GM21423 (cell line): ENCODE measurements at regions not wholly inside any gene's neighbourhood (a gene's known extent, or its start where the extent isn't known, plus 50 kb on each side); places are given as distances from the start of the nearest gene placed in this dataset.
"Not testable (repeated sequence)": the region's sequence is repeated elsewhere in the genome, so short reads cannot be mapped to it uniquely, and the experiment has no call there.

Experiments
- ATAC-seq: cut with Tn5 transposase; IDR thresholded peaks from one replicate; pipeline ENCODE4 v1.9.1; 2021; ENCODE audit warnings: mild to moderate bottlenecking, moderate library complexity; ENCODE audit not compliant: unreplicated experiment

DNA sequence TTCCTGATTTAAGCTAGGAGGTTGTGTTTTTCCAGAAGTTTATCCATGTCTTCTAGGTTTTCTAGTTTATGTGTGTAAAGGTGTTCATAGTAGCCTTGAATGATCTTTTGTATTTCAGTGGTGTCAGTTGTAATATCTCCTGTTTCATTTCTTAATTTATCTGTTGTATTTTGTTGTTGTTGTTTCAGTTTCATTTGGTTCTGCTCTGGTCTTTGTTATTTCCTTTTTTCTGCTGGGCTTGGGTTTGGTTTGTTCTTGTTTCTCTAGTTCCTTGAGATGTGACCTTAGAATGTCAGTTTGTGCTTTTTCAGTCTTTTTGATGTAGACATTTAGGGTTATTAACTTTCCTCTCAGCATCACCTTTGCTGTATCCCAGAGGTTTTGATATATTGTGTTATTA is 62.8 kb downstream of the SCP2D1 start:
- ATAC-seq = not testable (repeated sequence)

DNA sequence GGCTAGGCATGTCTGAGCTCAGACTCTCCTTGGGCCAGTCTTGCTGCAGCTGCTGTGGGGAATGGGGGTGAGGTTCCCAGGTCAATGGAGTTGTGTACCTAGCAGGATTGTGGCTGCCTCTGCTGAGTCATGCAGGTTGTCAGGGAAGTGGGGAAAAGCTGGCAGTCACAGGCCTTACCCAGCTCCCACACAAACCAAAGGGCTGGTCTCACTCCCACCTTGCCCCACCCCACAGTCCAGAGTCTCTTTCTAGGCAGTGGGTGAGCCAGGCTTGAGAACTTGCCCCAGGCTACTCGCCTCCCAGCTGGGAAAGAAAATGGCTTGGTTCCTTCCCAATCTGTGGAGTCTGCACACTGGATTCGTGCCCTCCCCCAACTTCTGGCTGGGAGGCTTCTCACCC is 65.7 kb downstream of the SCP2D1 start:
- ATAC-seq = no peak

DNA sequence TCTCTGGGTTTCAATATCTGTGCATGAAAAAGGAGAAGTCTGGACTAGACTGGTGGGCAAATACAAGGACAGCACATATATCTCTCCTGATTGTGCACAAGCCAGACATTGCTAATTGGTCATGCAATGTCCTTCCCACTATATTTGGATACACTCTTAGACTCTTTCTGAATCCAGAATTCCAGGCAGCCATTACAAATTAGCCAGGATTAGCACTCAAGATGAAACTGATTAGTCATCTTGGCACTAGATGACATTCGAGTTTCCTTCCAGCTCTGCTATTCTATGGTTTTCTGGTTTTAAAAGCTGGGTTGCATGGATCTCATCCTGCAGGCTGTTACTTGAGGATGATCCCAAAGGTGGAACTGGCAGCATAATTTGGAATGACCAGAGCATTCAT is 73.2 kb downstream of the SCP2D1 start:
- ATAC-seq = no peak

DNA sequence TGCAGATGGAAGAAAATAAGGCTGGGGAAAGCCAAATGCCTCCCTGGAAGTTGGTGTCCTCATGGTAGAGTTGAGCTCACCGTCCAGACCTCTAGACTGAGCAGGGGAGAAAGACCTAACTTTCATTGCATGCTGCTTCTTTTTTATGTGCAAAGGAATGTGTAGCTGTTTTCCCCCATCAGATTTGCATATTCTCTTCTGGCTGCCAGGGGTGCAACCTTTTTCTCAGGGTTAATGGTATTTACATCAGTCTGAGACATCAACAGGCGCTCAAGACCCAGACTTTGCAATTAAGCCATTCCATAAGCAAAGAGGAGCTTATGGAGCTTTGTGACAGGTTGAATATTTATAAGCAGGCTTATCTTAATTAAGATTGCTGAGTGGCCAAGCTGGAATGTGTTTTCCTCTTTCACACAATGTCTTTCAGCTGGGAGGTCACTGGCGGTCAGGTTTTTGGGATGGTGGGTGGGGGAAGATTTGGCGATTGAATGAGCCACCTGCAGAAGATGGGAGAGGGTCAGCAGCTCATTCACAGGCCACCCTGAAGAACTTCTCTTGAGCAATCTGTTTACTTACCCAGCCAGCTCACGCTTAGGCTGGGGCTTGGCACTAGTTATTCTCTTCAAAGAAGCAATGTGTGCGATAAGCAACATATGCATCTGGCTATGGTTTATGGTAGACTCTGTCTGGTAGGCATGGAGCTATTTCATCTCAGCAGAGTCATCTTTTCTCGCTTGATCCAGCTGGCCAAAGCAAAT is 88.6 kb downstream of the SCP2D1 start:
- ATAC-seq = no peak

DNA sequence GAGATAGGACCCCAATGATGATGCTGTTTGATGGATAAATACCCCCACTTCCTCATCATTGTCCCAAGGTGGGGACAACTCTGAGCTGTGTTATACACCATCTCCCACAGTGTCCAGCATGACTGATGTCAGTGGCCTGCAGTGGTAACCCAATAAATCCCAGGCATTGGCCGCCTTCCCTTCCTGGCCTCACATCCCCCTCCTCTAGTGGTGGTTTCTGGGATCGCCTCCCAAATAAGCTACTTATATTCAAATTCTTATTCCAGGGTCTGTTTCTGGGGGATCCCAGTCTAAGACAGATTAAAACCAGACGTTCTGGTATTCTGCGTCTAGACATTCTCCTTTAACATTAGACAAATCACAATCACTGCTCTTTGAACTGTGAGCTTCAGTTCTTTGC is 90.6 kb downstream of the SCP2D1 start:
- ATAC-seq = no peak

DNA sequence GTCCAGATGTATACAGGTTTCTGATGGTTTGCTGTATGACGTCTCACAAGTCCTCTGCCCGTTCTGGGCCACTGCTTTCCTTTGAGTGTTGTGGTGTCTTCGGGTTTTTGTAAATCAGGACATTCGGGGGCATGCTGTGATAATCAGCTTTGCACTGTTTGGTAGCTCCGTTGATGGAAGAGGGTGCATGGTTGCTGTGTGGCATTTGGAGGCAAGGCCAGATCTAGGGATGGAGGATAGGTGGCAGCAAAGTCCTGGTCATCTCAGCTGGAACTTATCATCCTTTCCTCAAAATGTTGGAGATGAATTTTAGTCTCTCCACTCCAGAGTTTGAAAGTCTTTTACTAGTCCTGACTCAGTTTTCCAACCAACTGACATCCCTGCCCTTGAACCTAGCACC is 91.0 kb downstream of the SCP2D1 start:
- ATAC-seq = no peak

DNA sequence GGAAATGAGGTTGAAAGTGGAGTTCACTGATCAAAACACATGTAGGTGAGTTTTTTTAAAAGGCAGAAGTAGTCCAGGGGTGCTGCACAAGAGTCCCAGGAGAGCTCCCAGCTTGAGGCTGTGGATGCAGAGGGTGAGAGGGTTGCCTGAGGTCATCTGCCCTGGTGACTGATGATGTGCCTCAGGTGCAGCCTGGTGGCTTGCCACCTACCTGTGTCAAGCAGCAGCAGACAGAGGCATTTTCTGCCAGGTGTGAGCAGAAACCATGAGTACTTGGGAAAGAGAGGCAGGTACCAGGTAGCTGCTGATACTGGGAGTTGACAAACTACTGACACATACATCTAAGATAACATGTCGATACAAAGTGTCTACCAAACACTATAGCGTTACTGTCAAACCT is 92.5 kb downstream of the SCP2D1 start:
- no peak for ATAC-seq

DNA sequence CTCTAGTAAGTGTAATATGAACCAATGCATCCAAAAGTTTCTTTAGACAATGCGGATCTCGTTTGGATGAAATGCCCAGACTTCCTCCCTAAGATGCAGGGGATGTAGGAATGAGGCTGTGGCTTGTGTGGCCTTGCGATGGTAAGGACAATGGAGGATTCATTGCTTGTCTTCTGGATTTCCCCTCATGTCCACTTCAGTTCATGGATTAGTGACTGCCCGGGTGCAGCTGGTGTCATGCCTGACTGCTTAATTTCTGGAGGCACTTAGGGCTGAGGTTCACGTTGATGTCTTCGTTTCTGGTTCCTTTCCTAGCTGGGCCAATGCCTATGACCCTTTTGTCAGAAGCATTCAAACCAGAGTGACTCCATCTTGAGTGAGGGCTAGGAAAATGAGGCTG is 93.8 kb downstream of the SCP2D1 start:
- ATAC-seq = no peak

DNA sequence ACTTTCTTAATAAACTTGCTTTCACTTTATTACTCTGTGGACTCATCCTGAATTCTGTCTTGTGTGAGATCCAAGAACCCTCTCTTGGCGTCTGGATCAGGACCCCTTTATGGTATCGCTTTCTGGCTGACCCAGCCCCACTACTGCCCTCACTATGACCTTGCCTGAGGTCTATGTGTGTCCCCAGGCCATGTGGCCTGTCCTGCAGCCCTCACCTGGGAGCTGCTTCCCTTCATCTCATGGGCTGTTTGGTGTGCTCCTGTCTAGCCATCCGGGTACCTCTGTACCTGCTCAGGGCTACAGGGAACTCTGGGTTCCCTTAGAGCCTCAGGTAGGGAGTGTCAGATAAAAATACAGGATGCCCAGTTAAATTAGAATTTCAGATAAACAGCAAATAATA is 94.5 kb downstream of the SCP2D1 start:
- ATAC-seq = no peak

DNA sequence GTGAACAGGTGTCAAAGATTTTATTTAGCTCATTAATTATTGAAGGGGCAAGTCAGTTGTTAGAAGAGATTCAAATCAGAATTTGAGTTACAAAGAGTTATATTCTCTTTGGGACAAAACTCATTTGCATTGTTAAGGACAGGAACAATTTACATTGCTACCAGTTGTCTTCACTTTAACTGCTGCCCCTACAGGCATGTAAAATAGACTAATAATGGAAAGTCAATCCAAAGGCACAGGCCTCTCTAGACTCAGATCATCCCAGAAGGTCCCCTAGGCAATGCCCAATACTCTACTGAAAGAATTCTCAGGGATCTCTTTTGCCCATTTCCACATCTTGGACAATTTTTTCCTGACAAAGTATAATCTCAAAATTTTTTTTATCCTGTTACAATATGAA is 95.7 kb downstream of the SCP2D1 start:
- no peak for ATAC-seq

DNA sequence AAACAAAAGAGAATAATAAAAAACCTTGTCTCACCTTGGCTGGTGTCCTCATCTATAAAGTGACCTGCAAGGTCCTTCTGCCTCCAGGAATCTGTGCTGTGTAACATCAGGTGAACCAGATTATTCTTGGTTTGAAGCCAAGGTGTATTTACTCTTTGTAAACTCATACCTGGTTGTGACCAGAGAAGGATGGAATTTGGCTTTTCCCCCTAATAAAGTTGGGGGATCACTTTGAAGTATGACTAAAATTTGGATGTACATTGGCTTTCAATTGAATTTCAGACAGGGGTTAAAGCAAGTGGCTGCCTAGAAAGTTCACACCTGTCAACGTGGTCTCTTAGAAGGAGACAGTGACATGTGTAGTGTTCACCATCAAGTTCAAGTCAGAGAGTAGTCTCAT is 100.1 kb downstream of the SCP2D1 start:
- ATAC-seq = no peak

DNA sequence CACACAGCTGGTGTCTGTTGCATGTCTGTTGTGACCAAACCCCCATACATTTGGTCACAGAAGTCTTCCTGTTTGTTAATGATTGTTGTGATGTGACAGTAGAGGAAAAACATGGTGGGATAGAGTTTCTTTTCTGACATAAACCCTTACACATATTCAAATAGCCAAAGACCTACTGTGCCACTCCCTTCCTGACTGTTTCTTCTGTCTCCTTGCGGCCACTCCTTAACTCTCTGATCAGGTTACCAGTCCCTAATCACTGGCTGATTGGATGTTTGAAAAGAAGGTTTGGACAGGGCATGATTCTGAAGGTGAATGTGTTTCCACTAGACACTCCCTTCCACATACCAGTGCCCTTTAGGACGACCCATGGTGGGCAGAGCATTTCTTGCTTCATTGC is 101.2 kb downstream of the SCP2D1 start:
- no peak for ATAC-seq

DNA sequence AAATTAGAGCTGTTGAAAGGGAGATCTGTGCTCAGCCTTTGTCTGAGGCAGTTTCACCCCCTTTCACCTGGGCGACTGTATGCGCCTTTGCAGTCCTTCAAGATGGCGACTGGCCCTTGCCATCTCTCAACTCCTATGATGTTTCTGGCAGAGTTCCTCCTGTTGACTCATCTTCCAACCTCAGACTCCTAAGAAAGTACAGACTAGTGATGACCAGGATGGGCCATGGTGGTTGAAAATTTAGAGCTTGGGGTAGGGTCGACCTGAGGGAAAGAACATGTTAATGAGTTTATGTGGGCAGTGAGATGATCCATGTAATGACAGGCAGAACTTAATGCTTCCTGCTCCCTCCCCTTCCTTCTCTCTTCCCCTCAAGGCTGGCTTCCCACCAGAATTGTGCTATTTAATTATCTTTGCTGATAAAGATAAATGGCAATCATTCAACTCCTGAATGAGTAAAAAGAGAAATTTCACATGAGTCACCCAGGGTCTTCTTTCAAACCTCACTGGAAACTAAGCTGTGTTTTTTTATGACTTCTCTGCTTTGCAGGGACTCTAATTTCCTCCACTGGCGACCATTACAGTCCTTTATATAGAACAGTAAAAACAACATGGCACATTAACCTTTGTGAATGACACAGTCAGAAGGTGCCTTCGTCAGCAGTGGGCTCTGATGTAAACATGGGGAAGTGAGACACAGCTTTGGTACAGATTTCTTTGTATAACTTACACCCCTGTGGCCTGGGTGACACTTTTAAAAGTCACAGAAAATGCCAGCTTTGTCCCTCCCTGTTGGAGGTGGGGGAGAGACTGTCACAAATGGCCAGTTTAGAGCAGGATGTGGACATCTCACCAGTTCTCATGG is 103.5 kb downstream of the SCP2D1 start:
- no peak for ATAC-seq

DNA sequence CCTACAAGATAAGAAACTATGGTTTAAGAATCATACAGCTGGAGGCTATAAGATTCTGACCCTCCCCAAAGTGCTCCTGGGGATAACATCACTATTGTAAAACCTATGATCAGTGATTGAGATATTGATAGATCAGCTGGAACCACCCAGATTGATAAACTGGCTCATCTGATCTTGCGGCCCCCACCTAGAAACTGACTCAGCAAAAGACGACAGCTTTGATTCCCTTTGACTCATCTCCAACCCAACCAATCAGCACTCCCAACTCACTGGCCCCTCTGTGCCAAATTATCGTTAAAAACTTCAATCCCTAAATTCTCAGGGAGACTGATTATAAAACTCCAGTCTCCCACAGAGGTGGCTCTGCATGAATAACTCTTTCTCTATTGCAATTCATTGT is 106.4 kb downstream of the SCP2D1 start:
- no peak for ATAC-seq

DNA sequence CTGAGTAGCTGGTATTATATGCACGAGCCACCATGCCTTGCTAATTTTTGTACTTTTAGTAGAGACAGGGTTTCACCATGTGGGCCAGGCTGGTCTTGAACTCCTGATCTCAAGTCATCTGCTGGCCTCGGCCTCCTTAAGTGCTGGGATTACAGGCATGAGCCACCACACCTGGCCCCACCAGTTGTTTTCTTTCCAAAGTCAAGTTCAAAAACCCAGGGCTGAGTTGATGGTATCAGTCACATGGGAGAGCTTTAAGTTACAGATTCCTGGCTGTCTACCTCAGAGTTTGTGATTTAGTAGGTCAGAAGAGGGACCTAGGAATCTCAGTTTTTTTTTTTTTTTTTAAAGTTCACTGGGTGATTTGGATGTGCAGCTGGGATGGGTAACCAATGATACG is 107.7 kb downstream of the SCP2D1 start:
- ATAC-seq = no peak

DNA sequence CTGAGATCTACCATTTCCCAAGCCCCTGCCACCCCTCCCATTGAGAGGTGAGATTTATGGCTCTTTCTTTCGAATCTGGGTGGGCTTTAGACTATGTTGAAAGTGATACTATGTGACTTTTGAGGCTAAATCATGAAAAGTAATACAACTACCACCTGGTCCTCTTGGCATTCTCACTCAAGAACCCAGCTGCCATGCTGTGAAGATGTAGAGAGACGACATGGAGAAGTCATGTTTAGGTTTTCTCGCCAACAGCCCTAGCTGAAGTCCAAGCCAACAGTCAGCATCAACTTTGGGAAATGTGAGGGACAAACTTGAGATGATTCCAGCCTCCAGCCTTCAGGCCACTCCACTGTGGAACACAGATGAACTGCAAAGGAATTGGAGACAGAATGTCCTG is 108.7 kb downstream of the SCP2D1 start:
- no peak for ATAC-seq

DNA sequence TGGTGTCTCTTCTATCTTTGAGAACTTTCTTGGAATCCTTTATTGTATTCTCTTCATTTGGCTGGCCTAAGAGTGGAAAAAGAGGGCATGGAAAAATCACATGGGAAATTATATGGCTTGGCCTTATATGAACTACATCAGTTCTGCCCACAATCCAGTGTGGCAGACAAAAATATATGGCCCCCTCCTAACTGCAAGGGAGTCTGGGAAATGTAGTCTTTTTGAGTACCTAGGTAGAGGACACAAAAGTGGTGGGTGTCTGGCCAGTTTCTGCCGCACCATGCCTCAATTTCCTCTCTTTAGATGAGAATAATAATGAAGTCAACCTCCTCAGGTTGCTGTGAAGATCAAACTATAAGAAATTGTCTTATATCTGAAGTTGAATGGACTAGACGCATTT is 109.3 kb downstream of the SCP2D1 start:
- ATAC-seq = no peak

DNA sequence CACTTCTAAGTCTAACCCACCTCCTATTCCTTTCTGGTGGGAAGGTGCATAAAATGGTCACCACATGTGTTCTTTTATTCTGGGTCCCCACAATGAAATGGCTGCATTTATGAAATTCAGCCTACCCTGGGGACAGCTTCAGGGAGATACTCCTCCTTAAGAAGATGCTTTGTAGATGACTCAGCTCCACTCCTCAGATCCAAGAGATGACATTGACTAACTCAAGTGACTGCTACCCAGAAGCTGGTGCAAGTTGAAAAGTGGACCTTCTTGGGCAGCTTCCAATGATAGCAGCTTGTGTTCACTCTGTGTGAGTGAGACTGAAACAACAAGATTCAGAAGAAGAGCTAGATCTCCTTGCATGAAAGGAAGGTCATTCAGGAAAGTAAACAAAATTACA is 113.4 kb downstream of the SCP2D1 start:
- no peak for ATAC-seq

DNA sequence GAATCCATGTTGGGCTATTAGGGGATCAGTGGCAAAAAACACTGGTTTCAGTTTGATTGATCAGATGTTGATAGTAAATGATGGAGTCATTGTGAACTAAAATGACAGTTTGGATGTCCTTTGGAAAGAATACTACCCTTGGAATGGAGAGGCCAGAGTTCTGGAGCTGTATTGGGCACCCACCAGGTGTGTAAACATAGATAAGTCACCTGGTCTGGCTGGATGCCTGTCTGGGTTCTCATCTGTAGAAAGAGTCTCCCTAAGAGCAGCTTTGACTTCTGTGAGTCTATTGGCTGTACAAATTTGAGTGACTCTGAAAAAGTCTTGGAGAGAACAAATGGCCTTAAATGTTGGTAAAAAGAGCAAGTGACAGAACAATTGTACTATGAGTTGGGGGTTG is 115.0 kb downstream of the SCP2D1 start:
- ATAC-seq = no peak

DNA sequence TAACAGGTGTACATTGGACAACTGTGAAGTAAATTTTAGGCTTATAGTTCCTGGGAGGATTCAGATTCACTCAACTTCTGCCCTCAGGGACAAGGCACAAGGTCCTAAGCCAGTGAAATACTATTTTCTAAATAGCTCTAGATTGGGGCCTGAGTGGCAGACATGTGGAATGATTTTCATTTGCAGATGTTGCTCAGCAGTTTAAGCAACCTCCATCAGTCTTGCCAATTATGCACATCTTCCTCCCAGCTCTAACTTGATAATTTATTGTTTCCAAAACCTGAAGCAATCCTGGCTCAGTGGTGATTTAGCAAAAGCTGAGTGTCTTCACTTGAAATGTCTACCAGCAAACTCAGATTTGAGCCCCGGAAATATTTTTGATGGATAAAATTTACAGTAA is 116.2 kb downstream of the SCP2D1 start:
- ATAC-seq = no peak

DNA sequence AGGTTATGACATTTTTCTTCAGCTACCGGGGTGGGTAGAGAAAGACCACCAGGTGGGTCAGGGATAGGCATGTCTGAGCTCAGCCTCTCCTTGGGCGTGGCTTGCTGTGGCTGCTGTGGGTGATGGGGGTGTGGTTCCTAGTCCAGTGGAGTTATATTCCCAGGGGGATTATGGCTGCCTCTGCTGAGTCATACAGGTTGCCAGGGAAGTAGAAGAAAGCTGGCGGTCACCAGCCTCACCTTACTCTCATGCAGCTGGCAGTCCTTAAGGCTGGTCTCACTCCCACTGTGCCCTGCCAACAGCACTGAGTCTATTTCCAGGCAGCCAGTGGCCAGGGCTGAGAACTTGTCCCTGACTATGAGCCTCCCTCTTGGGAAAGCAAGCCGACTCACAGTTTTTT is 130.0 kb downstream of the SCP2D1 start:
- no peak for ATAC-seq

DNA sequence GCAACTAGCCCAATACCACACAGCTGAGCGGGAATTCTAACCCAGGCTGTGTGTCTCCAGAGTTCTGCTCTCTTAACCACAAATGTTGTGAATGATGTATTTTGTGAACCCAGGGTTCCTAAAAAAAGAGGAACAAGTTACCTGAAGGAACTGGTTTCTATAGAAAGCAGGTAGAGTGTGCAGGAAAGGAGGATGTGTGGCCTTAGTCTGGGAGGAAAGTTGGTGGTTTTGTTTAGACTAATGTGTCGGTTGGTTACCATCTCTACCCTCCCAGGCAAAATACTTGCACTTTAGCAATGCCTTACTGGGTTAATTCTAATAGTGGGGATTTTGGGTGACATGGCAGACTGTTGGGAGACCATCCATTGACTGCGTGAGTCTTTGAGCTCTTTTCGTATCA is 143.3 kb downstream of the SCP2D1 start:
- no peak for ATAC-seq
